GM12864 (cell line): ENCODE measurements at regions not wholly inside any gene's neighbourhood (a gene's known extent, or its start where the extent isn't known, plus 50 kb on each side); places are given as distances from the start of the nearest gene placed in this dataset.
A peak's percentile ranks its signal among the peaks of the same experiment; 100 is the strongest.

Source experiments
- DNase-seq: peaks from one replicate; pipeline ENCODE4 v3.0.0-alpha.2; 2011; ENCODE audit warnings: low read depth
- H3K4me3 ChIP-seq: 2 replicates; pipeline ENCODE4 v1.5.1; 2011; ENCODE audit warnings: mild to moderate bottlenecking, low read depth, low read length, control low read depth
- TF ChIP-seq, protein P1 (sequence below): IDR thresholded peaks from 2 replicates; pipeline ENCODE4 v1.5.1; 2011; ENCODE audit warnings: low read depth, mild to moderate bottlenecking, moderate library complexity, low read length, control low read depth, inconsistent platforms; ENCODE audit errors: missing control alignments

DNA sequence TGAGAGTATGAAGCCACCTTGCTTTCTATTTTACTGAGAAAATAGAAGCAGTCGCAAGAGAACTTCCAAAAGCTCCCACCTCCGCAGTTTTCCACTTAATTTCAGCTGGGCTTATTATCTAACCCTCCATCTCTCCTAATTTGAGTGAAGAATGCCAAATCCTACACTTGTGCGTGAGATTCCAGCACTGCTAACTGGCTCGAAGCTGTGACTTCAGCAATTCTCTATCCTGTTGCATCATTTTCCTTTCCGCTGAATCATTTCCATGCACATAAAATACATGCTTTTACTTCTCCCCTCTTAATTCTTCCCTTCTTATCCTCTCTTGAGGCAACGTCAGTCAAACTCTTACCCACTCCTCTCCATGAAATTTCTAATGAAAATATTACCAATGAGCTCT is 189.5 kb downstream of the GASK1B start:
- no peak for DNase-seq
- TF ChIP-seq, protein P1, sequence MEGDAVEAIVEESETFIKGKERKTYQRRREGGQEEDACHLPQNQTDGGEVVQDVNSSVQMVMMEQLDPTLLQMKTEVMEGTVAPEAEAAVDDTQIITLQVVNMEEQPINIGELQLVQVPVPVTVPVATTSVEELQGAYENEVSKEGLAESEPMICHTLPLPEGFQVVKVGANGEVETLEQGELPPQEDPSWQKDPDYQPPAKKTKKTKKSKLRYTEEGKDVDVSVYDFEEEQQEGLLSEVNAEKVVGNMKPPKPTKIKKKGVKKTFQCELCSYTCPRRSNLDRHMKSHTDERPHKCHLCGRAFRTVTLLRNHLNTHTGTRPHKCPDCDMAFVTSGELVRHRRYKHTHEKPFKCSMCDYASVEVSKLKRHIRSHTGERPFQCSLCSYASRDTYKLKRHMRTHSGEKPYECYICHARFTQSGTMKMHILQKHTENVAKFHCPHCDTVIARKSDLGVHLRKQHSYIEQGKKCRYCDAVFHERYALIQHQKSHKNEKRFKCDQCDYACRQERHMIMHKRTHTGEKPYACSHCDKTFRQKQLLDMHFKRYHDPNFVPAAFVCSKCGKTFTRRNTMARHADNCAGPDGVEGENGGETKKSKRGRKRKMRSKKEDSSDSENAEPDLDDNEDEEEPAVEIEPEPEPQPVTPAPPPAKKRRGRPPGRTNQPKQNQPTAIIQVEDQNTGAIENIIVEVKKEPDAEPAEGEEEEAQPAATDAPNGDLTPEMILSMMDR = no peak
- H3K4me3 ChIP-seq = no peak overlapping the region

GRCh38 chr4:157980158-157980557 is 192.7 kb downstream of the GASK1B start:
- no peak for DNase-seq
- TF ChIP-seq, protein P1 = no peak
- no peak overlapping the region for H3K4me3 ChIP-seq

DNA sequence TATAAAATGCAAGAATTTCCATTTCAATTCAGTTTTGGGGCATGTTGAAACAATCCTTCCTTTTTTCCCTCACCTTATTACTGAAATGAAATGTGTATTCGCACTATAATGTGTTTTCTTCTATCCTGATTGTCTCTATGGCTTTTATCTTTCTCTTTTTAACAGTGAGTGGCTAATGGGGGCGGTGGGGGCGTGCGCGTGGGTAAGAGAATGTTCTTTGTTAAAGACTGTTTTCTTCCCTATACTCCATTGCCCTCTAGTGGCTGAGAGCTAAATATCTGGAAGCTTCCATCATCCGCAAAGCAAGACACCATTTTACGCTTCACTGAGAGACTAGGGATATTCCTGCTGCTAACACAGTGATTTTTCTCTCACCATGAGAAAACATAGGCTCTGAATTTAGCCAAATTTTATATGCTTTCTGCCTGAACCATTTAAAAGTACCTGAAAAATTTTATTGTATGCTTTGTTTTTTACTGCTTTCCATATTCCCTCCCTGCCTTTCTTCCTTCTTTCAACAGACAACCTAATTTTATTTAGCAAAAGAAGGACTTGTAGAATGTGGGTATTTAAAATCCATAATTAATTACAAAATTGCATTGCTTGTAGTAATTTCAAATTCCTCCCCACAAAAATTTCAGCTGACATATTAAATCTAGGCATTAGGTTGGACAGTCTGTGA is 194.0 kb downstream of the GASK1B start:
- DNase-seq = no peak
- H3K4me3 ChIP-seq = no peak overlapping the region
- TF ChIP-seq, protein P1 = peak; percentile 83

DNA sequence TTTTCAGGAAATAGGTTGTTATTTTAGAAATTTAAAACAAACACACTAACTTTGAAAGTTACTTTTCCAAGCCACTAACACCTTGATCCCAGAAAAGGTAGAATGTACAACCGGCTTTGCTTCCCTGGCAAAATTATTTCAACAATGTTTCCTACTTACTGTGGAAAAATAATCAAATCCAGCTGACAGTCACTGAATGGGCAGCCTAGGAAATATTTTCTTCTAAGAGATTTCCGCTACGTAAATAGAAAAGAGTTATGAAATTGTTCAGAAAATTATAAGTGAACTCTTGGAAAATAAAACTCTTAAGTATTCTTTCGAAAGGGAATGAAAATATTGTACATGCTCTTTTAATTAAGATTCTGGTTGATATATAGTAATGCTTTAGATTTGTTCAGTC is 195.7 kb downstream of the GASK1B start:
- no peak overlapping the region for H3K4me3 ChIP-seq
- TF ChIP-seq, protein P1 = no peak
- DNase-seq = no peak

DNA sequence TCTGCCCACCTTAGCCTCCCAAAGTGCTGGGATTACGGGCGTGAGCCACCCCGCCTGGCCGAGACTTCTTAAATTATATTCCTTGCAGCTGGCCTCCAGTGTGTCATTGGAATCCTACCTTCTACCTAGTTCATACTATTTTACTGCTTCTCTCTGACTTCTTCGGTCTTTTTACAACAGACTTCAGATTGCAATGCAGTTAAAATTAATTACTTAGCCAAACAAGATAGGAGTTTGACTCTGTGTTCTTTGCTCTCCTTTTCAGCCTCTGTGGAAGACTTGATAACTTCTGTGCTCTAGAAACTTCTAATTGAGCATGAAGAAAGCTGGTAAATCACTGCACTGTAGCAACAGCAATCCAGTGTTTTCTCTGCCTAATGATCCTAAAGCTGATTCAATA is 199.5 kb downstream of the GASK1B start:
- TF ChIP-seq, protein P1 = no peak
- H3K4me3 ChIP-seq = no peak overlapping the region
- DNase-seq = no peak

- TF ChIP-seq, protein P1 = no peak
- no peak for DNase-seq
Measured at GRCh38 chr4:157964463-157964862, 208.4 kb downstream of the GASK1B start.

More at GRCh38 chr4:157964463-157964862, 208.4 kb downstream of the GASK1B start:
- H3K4me3 ChIP-seq = no peak overlapping the region
